M059J (cell line): ENCODE measurements at regions not wholly inside any gene's neighbourhood (a gene's known extent, or its start where the extent isn't known, plus 50 kb on each side); places are given as distances from the start of the nearest gene placed in this dataset.

Experiments used
- DNase-seq: peaks from one replicate; pipeline ENCODE4 v3.0.0-alpha.2; 2012; ENCODE audit warnings: low read depth

DNA sequence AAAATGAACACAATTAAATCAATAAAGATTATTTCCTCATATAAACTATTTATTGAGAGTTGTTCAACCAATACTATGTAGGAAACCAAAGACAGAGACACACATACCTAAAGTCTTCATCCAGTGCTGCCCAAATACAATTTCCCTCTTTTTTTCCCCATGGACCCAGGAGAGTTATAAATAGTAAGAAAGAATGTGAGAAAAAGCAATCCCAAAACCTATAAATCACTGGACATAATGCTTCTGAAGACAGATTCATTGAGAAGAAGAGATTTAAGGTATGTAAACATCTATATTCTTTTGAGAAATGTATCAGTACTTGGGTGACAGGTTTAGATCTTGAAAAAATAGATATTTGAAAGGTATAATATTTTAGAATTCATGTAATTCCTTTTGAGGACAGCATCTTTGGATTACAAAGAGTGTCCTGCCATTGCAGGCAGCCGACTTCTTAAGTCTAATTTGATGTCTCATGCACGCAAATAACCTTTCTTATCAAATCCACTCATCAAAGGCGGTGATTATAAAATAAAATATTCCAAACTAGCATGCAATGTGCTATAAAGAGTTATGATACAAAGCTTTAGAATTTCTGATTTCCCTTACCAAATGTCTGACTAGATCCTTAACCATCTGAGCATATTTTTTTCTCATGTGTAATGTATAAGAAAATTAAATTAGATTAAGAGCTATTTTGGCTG is 739.4 kb downstream of the LIG4 start:
- DNase-seq: peak; percentile 15

DNA sequence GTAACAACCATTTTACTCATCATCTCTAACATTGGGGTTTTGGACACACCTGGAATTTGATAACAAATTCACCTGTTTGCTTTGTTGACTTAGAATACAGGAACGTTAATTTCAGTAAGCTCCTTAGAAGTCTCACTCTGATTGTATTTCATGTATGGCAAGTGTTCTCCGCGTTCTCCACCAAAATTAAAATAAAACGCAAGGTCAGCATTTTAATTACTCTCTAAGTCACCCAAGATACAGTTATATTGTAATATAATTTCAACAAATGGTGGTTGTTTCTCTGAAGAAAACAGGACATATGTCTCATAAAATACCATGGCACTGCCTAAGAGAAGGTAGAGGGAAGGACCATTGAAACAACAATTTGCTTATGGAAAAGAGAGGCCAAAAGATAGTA is 742.1 kb downstream of the LIG4 start:
- DNase-seq: no peak

DNA sequence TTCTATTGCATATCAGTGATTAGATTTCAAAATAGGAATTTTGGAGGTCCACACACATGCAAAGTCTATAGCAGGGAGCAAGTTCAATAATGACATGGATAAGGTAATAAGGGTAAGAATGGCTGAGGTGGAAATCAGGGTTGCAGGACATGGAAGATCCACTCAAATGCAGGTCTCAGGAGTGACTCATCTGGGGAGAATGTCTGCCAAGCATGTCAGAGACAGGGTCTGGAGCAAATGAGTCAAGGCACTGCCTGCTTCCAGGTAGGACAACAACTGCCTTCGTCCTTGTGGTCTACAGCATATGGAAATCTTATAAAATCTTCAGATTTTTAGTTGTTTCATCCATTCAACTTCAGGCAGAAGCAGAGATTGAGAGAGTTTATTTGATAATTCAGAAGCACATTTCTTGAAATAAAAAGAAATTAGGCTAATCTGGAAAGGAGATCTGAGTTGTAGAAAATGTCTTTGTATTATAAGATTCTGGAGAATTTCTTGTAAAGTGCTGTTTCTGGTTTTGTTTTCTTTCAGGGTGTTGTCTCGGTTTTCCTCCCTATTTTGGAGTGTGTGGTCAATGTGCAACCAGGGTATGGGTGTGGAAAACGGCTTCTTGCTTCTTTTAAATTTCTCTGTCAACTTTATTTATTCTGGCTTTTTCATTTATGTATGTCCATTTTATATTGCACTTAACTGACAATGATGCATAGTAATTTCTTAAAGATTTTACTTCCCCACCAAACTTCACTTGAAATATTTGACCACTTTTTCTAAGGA is 748.8 kb downstream of the LIG4 start:
- peak; percentile 56 for DNase-seq

DNA sequence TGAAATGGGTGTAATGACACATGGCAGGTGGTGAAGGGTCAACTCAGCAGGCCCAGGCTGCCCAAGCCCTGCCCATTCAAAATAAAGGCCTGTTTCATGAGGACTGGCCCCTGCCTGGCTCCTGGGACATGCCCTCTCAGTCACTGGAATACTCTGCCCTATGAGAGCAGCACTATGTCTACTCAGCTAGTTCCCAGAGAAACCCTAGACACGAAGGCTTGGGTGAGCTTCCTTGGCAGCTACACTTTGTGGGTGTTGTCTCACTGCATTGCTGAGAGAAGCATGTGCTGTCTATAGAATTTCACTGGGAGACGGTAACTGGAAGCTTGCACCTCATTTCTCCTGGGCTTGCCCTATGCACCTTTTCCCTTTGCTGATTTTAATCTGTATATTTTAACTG is 752.8 kb downstream of the LIG4 start:
- DNase-seq: no peak

DNA sequence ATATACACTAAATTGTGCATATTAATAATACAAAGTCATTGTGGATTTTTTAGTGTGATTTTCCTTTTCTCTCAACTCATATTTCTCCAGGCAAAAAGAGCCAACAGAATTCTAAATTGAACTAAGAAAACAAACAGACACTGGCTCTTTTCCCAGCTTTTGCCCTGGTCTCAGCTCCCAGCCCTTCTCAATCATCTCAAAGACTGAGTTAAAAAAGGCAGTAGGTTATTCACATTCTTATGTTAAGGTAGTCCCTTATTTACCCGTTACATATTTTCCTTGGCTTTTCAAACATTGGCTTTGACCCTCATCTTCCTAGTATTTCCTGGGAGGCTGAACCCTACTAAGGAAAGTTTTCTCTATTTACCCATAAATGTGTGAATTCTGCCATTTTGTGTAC is 753.6 kb downstream of the LIG4 start:
- DNase-seq: peak; percentile 10

DNA sequence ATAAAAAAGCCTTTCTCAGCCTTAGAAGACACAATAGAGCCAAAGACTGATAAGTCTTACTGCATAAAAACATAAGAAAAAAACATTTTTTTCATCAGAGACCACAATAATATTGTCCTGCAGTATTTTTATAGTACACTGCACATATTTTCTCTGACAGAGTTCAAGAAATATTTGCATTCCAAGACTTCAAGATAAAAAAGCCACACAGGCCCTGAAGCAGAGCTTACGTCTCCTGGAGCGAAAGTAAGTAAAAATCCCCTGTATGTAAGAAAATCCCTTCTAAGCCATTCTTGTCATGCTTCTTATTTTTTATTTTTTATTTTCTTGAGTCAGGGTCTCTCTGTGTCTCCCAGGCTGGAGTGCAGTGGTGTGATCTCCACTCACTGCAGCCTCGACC is 755.9 kb downstream of the LIG4 start:
- peak; percentile 28 for DNase-seq

DNA sequence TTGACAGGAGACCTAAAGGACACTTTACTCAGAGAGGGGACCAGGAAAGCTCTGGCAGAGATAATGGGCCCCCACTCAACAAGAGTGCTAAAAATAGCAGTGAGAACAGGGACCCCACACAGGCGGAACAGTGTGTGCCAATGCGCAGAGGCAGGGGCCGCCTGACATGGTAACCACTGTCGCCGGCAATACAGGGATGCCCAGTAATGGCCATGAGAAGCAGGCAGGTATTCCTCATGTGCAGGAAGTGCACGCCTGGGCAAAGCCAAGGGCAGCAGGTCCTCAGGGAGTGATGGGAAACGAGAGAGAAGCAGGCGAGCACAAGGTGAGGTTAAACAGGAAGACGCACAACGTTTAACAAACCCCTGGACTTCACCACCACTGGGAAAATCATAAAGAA is 757.1 kb downstream of the LIG4 start:
- no peak for DNase-seq

DNA sequence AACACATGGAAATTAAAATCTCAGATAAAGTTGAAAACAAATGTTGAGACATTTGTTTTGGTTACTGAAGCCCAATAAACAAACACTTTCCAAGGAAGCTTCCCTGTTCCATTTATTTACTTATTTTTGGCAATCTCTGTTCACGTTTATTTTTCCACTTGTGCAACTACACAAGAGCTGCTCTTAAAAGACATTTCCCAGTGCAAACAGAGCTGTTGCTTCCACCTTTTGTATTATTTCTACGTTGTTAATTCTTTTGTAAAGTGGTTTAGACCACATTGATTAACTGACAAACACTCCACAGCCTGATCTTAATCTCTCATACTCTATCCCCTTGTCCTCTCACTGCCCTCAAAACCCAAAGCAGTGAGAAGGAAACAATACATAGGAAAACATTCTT is 757.6 kb downstream of the LIG4 start:
- DNase-seq: no peak

DNA sequence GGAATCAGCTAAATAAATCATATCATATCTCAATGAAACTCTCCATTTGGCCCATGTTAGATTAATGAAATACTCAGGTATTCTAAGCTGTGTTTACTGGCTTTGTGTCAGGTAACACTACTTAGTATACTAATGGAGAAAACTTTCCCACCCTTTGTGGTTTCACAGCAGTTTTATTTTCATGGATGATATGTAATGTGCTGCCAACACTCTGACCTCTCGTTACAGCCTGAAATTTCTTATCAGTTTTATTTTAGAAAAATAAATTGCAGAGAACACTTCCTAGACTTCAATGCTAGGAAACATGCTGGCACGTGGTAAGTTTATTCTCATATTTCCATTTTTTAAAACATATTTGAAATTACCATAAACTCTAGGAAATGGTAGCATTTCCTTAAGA is 758.9 kb downstream of the LIG4 start:
- DNase-seq: no peak

DNA sequence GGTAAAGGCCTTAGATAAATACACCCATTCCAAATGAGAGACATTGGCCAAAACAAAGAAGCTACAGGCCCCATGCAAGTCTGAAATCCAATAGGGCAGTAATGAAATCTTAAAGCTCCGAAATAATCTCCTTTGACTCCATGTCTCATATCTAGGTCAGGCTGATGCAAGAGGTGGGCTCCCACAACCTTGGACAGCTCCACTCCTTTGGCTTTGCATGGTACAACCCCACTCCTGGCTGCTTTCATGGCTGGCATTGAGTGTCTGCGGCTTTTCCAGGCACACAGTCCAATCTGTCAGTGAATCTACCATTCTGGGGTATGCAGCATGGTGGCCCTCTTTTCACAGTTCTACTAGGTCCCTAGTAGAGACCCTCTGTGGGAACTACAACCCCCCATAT is 762.5 kb downstream of the LIG4 start:
- no peak for DNase-seq

DNA sequence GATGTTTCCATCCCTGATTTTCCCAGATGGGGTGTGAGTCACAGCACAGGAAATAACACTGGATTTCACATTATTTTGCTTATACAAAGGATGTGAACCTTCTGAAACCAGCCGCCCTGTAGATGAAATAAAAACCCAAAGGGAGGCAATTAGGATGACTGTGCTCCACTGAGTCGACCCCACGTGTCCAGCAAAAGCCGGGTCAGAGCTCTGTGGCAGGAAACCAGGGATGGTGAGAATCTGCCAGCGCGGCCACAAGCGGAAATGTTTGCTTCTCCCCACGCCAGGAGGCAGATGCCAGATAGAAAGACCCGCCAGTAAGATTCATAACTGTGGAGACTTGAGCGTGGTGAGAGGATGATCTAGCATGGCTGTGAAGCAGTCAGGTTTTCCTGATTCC is 764.4 kb downstream of the LIG4 start:
- DNase-seq: peak; percentile 74

DNA sequence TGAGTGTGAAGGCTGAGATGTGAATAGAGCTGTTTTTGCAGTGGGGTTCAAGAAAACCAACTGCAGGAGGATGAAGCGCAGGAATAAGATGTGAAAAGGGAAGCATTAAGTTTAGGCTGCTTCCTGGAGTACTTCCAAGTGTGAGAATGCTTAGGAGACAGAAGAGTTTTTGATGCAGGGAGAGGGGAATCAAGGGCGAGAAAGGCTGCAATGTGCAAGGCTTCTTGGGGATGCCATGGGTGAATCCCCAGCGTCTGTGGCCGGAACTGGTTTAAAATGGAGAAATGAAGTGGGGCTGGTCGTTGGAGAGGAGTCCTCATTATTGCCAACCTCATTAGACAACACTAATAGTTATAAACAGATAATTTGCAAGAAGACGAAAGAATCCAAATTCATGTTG is 764.9 kb downstream of the LIG4 start:
- no peak for DNase-seq

DNA sequence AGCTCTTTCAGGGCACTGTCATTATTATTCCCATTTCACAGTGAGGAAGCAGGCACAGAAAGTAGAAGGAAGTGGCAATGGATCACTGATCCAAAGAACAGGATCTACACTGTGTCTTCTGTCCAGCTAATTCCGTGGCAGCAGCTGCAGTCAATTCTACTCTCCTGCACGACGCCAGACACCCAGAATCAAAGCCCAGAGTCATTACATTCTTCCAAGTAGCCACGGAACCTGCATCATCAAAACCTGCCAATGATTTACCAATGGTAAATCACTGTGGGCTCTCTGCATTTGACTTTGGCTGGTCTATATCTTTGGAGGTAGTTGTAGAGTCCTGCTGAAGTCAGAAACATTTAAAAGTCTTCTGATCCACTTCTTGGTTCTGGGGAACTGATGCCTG is 767.7 kb downstream of the LIG4 start:
- DNase-seq: no peak

DNA sequence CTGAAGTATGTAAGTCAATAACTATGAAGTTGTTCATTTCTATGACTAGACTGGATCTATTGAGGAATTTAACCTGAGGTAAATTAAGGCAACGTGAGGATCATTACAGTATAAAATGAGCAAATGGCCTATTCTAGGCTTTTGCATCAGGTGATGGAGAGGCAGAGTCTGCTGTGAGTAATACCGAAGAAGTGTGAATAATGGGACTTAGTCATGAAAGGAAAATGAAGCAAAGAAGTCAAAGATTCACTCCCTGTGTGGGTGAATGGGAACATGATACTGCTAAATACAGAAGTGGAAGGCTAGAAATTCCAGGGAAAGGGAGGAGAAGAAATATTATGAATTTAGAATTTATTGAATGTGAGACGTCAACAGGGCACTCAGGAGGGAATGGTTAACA is 774.1 kb downstream of the LIG4 start:
- DNase-seq: peak; percentile 30

DNA sequence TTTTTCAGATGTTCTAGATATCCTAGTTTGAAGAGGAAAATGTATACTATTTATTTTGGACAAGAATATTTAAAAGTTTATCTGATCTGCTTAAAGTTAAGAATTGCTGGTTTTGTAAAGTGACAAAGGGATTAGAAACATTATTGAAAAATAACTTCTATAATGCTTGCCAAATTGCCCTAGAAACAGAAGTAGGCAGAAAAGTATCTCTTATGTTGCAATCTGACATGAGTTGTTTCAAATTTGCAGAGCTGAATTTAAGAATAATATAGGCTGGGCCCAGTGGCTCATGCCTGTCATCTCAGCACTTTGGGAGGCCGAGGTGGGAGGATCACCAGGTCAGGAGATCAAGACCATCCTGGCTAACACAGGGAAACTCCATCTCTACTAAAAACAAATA is 777.1 kb downstream of the LIG4 start:
- DNase-seq: no peak

DNA sequence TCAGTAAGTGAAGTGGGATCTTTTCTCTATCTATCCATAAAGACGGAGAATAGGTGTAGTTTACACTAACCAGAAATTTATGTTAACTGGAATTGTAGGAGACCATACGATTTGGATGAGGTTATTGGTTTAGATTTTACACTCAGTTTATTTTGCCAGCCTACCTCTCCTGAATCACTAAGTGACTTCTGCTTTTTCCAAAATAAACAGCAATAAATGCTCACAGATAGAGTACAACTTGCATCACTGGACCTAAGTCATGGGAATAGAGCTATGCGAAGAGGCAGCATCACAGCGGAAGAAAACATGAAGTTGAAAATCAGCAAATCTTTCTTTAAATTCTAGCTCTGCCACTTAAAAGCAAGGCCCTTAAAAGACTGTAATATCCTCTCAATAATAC is 781.0 kb downstream of the LIG4 start:
- DNase-seq: no peak

DNA sequence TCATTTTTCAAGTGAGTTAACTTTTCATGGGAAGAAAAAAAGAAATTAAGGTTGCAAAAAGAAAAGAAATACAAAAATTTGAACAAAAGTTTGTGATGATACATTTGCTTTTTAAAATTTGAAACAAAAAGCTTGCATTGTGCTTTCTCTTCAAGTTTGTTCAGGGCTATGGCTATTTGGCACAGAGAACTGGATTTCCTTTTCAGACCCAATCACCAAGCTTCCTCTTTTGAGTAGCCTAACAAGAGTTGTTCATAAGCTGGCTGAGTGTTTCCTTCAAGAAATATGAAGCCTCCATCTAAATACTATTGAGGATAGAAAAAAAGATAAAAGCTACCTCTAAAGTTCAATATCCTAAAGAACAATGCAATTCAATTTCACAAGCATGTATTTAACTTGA is 787.8 kb downstream of the LIG4 start:
- no peak for DNase-seq

DNA sequence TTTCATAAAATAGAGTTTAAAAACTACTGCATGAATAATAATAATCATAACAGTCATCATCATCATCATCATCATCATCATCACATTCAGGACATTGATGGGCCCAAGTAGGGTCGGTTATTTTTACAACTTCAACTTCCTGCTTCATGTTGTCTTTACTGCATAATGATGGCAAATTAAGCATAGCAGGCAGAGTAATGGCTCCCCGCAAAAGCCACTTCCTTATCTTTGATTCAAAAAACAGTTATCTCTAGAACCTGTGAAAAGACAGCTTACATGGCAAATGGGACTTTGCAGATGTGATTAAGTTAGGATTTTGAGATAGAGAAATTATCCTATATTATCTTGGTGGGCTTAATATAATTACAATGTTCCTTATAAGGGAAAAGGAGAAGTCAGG is 792.9 kb downstream of the LIG4 start:
- DNase-seq: no peak

DNA sequence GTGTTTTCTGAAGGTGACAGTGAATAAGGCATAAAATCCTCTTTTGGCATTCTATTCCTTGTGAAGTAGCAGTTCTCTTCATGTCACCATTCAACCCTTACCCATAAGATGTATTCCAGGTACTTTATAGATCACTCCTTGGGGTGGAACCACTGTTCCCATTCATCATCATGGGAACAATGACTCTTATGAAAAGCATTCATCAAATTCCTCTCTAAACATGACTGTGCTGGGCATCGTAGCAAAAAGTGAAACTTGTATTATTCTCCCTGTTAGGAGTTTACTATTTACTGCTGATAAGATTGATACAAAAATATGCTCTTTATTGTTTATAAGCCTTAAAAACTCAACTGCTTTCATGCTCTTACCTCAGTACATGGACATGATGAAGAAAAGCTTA is 793.4 kb downstream of the LIG4 start:
- DNase-seq: peak; percentile 10

DNA sequence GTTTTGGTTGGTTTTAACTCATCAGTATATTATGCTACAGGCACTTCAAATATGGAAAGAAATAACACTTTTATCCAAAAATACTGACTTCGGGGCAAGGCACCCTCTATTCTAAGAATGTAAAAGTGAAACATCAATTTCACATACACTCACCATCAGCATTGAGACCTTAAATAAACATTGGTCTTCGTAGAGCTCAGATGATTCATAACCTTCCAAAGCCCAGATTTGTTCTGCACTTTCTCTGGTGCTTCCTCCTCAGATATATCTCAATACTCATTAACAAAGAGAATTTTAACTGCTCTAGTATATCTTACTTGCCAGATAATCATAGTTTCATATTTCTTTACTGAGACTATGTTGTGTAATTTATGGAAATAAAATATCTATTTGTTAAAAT is 794.3 kb downstream of the LIG4 start:
- DNase-seq: peak; percentile 12

DNA sequence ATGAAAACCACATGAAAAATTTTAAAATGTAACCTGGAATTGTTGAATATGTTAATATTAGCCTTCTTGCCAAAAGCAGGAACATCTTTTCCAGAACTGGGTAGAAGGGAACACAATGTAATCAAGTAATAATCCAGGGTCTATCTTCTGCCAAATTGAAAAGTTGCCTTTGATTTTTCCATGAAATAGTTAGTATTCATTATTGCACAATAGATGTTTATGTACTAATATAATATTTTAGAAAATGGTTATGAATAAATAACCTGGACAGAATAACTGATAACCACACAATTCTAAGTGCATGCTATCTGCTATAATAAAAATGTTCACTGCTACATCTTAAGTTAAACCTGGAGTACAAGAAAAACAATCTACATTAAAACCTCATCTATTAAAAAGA is 802.3 kb downstream of the LIG4 start:
- DNase-seq: no peak

DNA sequence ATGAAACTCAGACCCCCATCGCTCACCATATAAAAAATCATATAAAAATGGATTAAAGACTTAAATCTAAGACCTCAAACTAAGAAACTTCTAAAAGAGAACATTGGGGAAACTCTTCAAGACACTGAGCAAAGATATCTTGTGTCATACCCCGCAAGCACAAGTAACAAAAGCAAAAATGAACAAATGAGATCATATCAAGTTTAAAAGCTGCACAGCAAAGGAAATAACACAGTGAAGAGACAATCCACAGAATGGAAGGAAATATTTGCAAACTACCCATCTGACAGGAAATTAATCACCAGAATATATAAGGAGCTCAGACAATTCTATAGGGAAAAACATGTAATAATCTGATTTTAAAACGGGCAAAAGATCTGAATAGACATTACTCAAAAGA is 808.3 kb downstream of the LIG4 start:
- no peak for DNase-seq

DNA sequence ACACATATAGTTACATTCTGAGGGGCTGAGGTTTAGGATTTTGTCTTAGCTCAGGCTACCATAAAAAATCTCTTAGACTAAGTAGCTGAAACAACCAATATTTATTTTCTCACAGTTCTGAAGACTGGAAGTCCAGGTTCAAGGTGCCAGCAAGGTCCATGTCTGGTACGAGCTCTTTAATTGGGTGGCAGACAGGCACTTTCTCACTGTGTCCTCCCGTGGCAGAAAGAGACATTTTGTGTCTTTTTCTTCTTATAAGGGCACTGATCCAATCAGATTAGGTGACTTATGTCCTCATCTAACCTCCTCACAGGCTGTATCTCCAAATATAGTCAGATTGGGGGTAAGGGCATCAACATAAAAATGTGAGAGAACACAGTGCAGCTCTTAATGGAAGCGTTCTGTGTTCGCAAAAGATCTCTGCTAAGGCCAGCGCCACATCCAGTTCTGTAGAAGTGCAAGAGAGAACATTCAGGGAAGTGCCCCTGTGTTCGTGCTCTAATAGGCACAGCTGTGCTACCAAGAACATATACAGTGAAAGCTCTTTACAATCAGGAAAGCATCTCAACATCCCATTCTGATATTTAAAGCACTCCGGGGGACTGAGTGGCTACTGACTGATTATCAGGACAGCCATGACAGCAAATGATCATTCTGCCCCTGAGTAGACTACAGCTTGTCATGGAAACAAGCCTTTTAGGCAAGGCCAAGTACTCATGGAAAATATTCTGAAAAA is 819.2 kb downstream of the LIG4 start:
- DNase-seq: no peak
